ENCODE measurements at regions not wholly inside any gene's neighbourhood (a gene's known extent, or its start where the extent isn't known, plus 50 kb on each side); places are given as distances from the start of the nearest gene placed in this dataset.

- DNase-seq (ENCODE audit: low read depth) = no peak
Observed at GRCh38 chr6:93828553-93828952, 409.2 kb upstream of the EPHA7 start.

- DNase-seq (ENCODE audit: low read depth) = no peak
Observed at GRCh38 chr6:93827728-93828127, 408.4 kb upstream of the EPHA7 start.

- no peak for DNase-seq (ENCODE audit: low read depth)
Observed at GRCh38 chr6:93825950-93826349, 406.6 kb upstream of the EPHA7 start.

- no peak for DNase-seq (ENCODE audit: low read depth)
Observed at GRCh38 chr6:93823489-93823888, 404.1 kb upstream of the EPHA7 start.

GRCh38 chr6:93822434-93823265 lies 403.3 kb upstream of the EPHA7 start:
- DNase-seq (ENCODE audit: low read depth) = no peak

- DNase-seq (ENCODE audit: low read depth) = no peak
Observed at GRCh38 chr6:93821953-93822352, 402.6 kb upstream of the EPHA7 start.

GRCh38 chr6:93820465-93821082 lies 401.2 kb upstream of the EPHA7 start:
- no peak for DNase-seq (ENCODE audit: low read depth)

- peak; percentile 4 for DNase-seq (ENCODE audit: low read depth)
Observed at GRCh38 chr6:93819189-93819588, 399.8 kb upstream of the EPHA7 start.

GRCh38 chr6:93817937-93818336 lies 398.6 kb upstream of the EPHA7 start:
- DNase-seq (ENCODE audit: low read depth) = no peak

GRCh38 chr6:93806409-93807270 lies 387.3 kb upstream of the EPHA7 start:
- peak; percentile 79 for DNase-seq (ENCODE audit: low read depth)

GRCh38 chr6:93801101-93801847 lies 381.9 kb upstream of the EPHA7 start:
- no peak for DNase-seq (ENCODE audit: low read depth)

GRCh38 chr6:93799226-93799625 lies 379.9 kb upstream of the EPHA7 start:
- DNase-seq (ENCODE audit: low read depth) = peak; percentile 55

GRCh38 chr6:93794166-93794565 lies 374.8 kb upstream of the EPHA7 start:
- no peak for DNase-seq (ENCODE audit: low read depth)

GRCh38 chr6:93792746-93793145 lies 373.4 kb upstream of the EPHA7 start:
- DNase-seq (ENCODE audit: low read depth) = peak; percentile 11

- peak; percentile 21 for DNase-seq (ENCODE audit: low read depth)
Observed at GRCh38 chr6:93790981-93791380, 371.6 kb upstream of the EPHA7 start.

- DNase-seq (ENCODE audit: low read depth) = peak; percentile 14
Observed at GRCh38 chr6:93789532-93789931, 370.2 kb upstream of the EPHA7 start.

GRCh38 chr6:93787841-93788240 lies 368.5 kb upstream of the EPHA7 start:
- peak; percentile 72 for DNase-seq (ENCODE audit: low read depth)

- peak; percentile 55 for DNase-seq (ENCODE audit: low read depth)
Observed at GRCh38 chr6:93786474-93787330, 367.3 kb upstream of the EPHA7 start.

- DNase-seq (ENCODE audit: low read depth) = no peak
Observed at GRCh38 chr6:93785694-93786030, 366.3 kb upstream of the EPHA7 start.

GRCh38 chr6:93784794-93785693 lies 365.7 kb upstream of the EPHA7 start:
- DNase-seq (ENCODE audit: low read depth) = peak; percentile 97

Measured in amniotic epithelial cell (primary cell).